ENCODE measurements at regions not wholly inside any gene's neighbourhood (a gene's known extent, or its start where the extent isn't known, plus 50 kb on each side); places are given as distances from the start of the nearest gene placed in this dataset.

- no peak for DNase-seq
Measured at GRCh38 chr14:55734731-55735130, 154.7 kb downstream of the KTN1 start.

DNA sequence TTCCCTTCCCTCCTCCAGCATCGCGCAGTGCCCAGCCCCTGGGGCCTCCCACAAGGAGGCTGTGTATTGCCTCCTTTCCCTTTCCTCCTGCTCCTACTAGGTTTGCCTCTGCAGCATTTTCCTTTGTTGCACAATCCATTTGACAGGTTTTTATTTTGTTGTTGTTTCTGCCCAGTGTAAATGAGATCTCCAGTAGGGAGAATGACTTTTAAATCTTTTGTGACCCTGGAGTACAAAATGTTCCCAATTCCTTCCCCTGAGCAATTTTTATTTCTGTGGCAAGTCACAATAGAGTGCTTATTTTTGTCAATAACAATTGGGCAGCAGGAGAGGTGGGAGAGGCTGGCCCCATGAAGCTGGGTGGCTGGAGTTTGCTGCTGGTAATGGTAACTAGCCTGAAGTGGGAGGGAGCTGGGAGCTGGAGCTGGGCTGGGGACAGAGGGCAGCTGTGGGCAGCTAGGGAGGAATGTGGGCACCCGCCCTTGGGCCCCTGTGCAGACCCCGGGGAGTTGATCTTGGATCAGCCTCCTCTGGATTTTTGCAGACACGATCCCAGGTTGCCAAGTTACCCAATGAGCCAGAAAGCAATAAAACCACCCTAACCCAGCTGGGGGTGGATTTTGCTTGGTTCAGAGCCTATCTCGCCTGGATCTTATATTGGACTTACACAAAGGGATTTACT is 160.1 kb downstream of the KTN1 start:
- no peak for DNase-seq

DNA sequence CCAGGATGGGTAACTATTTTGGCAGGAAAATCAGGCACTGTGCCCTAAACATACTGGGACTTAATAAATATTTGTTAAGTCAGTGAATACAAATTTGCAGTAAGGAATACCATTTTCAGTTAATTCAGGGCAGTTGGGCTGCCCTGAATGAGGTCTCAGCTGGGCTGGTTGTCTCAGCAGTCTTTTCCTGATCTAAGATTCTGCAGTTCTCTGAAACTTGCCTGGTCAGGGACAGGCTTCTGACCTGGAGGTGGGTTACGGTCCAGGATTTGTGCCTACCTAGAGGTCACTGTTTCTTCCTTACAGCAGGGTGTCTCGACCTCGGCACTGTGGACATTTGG is 160.6 kb downstream of the KTN1 start:
- no peak for DNase-seq

DNA sequence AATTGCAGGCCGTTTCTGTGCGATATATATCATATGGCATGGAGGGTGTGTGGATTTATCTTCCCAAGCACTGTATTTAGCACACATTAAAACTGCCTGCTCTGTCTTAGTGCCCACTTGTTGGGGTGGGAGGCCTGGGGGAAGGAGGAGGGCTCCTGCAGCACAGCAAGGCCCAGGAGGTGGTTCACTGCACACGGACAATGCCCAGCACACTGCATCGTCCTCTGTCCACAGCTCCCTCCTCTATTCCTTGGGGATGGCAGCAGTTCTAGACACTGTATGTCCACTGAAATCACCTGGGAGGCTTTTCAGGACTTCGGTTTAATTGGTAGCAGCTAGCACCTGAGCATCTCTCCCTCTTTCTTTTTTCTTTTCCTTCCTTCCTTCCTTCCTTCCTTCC is 161.2 kb downstream of the KTN1 start:
- DNase-seq, result no peak

DNA sequence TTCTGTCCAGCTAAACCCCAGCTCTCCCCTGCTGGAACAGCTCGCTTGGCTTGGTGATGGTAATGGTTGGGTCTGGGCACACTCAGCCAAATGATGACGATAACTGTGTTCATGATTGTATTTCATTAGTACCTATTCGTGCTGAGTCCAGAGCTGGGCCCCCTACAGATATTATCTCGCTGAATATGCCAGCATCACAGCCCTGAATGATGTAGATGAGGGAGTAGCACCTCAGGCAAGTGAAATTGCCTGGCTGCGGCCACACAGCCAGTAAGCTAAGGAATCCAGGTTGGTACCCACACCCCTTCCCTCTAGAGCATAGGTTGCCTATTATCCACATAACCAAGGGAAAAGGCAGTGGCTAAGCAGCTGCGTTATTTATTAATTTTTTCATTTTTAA is 163.5 kb downstream of the KTN1 start:
- DNase-seq, result no peak

- no peak for DNase-seq
Measured at GRCh38 chr14:55744321-55744720, 164.3 kb downstream of the KTN1 start.

DNA sequence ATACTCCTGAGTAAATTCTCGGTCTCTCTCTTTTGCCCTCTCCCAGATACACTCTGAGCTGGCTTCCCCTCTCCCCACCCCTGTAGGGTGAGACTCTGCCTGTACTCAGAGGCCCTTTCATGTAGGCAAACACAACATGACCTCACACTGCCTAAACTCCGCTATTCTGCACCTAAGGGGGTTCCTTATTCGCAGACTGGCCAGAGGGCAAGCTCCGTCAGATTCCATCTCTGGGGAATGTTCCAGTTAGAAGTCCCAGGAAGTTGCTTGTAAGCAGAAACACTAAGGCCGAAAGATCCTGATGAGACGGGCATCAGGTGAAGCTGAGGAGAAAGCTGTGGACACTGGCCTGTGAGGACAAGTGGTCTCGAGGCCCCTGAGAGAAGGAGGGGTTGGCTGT is 165.9 kb downstream of the KTN1 start:
- no peak for DNase-seq

DNA sequence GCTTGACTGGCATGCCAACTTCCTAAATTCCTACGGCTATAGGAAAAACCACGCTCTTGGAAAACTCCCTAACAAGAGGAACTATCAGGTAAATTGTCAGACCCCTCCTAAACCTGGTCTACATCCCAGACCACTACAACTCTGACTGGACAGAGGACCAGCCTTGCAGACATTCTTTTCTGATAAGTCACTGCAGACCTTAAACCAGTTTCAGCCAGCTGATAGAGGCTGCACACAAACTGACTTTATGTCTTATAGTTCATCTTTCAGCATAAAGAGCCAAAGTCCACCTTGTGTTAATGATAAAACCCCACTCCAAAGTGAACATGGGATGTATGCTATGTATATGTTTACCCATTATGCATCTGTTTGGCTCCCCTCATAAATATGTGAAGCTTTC is 166.6 kb downstream of the KTN1 start:
- DNase-seq, result no peak

- no peak for DNase-seq
Measured at GRCh38 chr14:55747186-55747585, 167.2 kb downstream of the KTN1 start.

GRCh38 chr14:55749201-55749812 is 169.3 kb downstream of the KTN1 start:
- no peak for DNase-seq

- DNase-seq, result no peak
Measured at GRCh38 chr14:55749946-55750345, 169.9 kb downstream of the KTN1 start.

DNA sequence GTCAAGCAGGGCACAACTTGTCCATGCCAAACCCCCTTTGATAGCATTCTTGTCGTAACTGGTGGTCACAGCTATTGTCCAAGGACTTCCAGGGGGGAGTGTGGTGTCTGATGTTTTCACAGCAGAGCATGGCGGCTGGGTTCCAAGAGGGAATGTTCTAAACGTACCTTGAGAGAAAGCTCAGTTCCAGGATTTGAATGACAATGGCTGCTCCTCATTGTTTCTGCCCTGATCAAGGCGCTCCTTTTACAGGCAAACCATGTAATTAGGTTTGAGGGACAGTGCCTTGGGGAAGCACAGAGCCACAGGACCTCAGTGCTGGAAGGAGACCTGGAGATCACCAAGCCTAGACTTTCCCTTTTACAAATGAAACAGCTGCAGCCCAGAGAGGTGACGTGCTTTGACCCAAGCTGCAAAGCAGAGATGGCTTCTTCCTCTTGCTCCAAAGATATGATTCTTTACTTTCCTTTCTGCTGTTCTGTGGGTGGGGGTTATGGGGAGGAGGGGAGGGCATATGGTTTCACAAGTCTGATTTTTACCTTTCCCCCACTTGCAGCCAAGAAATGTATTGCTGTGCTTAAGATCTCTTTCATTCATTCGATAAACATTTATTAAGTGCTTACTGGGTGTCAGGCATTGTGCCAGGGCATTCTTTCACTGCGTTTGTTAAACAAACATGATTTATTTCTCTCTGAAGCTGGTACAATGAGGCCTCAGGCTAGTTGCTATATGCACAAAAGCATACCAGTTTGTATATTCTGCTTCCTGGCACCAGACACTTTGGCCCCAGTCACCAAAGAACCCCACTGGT is 172.8 kb downstream of the KTN1 start:
- DNase-seq, result no peak

DNA sequence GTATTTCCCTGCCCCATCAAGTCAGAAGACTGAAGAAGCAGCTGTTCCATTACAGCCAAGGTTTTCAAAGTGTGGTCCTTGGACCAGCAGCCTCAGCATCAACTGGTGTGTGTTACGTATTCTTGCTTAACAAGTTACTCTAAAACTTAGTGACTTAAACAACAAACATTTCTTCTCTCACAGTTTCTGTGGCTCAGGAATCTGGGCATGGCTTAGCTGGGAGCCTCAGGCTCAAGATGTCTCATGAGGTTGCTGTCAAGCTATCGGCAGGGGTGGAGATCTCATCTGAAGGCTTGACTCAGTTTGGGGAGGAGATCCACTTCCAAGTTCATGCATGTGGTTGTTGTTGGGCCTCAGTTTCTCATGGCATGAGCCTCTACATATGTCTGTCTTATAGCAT is 174.5 kb downstream of the KTN1 start:
- DNase-seq, result no peak

- no peak for DNase-seq
Measured at GRCh38 chr14:55754871-55755270, 174.9 kb downstream of the KTN1 start.

GRCh38 chr14:55756078-55756477 is 176.1 kb downstream of the KTN1 start:
- no peak for DNase-seq

DNA sequence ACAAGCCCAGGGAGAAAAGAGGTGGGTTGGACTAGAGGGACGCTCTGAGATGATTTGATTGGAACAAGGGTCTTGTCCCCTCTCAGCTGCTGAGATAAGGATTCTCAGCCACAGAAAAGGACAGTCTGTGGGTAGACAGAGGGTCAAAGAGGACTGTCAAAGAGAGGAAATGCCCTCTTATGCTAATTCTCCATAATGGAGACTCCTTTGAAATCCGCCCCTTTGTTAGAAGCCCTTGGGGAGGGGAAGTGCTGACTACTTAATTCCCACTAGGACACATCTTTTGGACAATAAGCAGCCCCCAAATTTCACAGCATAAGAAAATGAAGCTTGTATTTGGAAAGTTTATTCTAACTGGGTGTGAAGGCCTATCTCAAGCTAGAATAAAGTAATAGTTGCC is 176.6 kb downstream of the KTN1 start:
- no peak for DNase-seq

DNA sequence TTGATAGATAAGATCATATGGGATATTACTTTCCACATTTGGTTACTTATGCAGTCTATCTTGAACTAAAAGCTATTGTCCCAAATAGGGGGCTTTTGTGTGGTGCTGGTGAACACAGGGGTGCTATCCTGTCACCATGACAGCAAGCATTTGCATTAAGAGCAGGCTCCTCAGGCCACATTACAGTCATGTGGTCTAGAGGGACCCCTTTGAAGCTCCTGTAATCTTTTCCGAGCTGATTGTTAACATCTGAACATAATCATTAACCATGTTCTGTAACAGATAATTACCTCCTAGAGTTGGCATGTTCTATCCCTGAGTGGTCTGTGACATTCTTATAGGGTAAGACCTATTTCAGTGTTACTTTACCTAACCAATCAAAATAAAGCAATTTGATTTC is 178.8 kb downstream of the KTN1 start:
- no peak for DNase-seq

DNA sequence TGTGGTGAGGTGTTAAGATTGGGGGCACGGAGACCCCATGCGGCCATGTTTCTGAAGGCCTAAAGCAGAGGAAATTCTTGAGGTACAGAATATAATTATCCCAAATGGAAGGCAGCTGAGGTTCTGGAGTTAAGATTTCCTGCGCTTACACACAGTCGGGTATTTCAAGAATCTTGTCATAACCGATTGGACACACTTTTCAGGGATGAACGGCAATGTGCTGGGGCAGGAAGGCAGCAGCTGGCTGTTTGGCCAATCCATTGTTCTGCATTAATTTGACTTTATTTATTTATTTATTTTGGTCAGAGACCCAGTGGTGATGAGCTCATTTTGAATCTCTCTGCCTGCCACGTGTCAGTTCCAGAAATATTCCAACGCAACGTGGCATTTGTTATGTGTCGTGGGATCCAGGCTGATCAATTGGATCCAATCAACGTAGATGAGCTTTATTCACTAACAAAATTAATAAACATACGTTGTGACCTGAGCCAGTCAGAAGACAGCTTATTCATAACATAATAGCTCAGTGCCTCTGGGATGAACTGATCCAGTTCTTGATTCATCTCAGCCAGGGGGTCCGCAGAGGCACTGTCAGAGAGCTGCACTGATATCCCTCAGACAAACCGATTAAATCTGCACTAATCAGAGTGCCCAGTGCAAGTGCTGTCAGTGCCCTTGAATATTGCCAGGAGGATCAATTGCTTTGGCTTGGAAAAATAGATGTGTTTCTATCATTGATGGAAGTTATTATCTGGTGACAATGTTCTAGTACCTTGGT is 181.0 kb downstream of the KTN1 start:
- no peak for DNase-seq

DNA sequence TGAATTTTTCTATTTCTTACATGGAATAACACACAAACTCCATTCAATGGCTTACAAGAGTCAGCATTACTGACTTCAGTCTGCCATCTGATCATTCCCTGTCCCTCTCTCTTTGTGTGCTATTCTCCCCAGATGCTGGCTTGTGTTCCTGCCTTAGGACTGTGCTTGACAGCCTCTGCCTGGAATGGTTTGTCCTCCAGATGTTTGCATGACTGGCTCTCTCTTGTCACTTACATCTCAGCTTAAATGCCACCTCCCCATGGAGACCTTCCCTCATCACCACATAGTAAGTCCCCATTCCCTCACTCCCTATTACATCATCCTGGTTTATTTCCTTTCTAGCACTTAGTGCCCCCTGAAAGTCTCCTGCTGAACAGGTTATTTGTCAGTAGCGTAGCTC is 181.6 kb downstream of the KTN1 start:
- DNase-seq, result no peak

DNA sequence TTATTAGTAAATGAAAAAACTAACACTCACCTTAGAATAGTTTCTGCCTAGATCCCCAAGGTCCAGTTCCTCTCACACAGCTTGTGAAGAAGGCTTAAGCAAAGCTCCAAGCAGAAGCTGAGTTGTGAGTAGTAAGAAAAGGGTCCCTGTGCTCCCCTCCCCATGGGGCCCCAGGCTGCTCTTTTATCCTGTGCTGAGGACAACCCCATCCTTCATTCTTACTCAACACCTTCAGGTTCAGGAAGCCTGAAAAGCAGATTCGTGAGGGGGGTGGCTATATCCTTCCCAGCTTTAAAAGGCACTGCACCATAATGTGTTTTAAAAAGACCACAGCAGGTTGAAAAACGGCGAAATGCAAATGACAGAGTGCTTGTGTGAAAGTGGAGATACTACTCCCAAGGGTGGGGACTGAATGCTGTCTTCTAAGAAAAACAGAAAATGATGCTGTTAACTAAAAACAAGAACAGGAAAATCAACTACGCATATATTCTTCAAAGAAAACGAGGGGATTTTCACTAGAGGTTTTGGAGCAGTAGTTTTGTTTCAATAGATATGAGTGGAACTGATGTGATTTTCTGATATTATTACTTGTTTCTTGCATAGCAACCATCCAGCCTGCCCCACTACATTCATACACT is 182.7 kb downstream of the KTN1 start:
- no peak for DNase-seq

DNA sequence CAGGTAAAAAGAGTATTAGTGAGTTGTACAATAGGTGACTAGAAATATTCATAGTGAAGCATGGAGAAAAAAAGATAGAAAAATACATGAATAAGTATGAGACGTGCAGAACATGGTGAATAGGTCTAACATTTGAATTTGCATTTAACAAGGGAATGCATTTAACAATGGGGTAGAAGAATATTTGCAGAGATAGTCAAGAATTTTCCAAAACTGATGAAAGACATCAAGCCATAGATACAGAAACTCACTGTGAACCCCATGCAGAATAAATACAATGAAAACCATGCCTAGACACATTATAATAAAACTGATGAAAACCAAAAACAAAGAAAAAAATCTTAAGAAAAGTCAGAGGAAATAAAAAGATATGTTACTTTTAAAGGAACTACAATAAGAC is 184.8 kb downstream of the KTN1 start:
- DNase-seq, result no peak

DNA sequence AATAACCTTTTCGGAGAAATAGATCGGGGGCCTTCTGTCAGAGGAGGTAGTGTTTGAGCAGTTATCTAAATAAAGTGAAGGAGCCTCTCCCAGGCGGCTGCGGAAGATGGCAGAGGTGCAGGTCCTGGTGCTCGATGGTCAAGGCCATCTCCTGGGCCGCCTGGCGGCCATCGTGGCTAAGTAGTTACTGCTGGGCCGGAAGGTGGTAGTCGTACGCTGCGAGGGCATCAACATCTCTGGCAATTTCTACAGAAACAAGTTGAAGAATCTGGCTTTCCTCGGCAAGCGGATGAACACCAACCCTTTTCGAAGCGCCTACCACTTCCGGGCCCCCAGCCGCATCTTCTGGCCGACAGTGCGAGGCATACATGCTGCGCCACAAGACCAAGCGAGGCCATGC is 186.1 kb downstream of the KTN1 start:
- no peak for DNase-seq

GRCh38 chr14:55767286-55767685 is 187.3 kb downstream of the KTN1 start:
- no peak for DNase-seq
